ENCODE measurements at regions not wholly inside any gene's neighbourhood (a gene's known extent, or its start where the extent isn't known, plus 50 kb on each side); places are given as distances from the start of the nearest gene placed in this dataset.

- no peak for ATAC-seq
- Histone ChIP-seq H3K27me3 (peaks cover 0 to 7% of the 10 kb centered on the region in 2 donors), H3K36me3 (no peaks in the 10 kb centered on the region), H3K4me1 (no peaks in the 10 kb centered on the region), H3K27ac (no peak overlapping the region), H3K9me3 (no peaks in the 10 kb centered on the region), H3K4me3 (no peak overlapping the region)
- no peak for DNase-seq
- intact Hi-C loops (cut with DNase I) = loop anchor here in 1 of 2 donors (10.0 kb wide), 1 partner anchor 1289 kb away; no protein-coding TSS in a partner anchor
- no peak for TF ChIP-seq CTCF (IDR thresholded peaks at IDR 0.05)
Measured at GRCh38 chr6:44635486-44635885, 248.0 kb downstream of the CDC5L start.

- Histone ChIP-seq H3K36me3 (no peaks in the 10 kb centered on the region), H3K4me1 (no peaks in the 10 kb centered on the region), H3K4me3 (no peak overlapping the region), H3K9me3 (no peaks in the 10 kb centered on the region), H3K27me3 (no peaks in the 10 kb centered on the region), H3K27ac (no peak overlapping the region)
- intact Hi-C loops (cut with DNase I) = loop anchor here in 1 of 2 donors (10.0 kb wide), 1 partner anchor 1288 kb away; no protein-coding TSS in a partner anchor
- ATAC-seq (no peak), DNase-seq (no peak)
- no peak for TF ChIP-seq CTCF (IDR thresholded peaks at IDR 0.05)
Measured at GRCh38 chr6:44636561-44637248, 249.2 kb downstream of the CDC5L start.

GRCh38 chr6:44641344-44642031 is 254.0 kb downstream of the CDC5L start:
- Histone ChIP-seq H3K27ac (no peak overlapping the region), H3K4me3 (no peak overlapping the region), H3K27me3 (no peaks in the 10 kb centered on the region), H3K4me1 (no peaks in the 10 kb centered on the region), H3K36me3 (no peaks in the 10 kb centered on the region), H3K9me3 (no peaks in the 10 kb centered on the region)
- DNase-seq = no peak
- ATAC-seq = no peak
- intact Hi-C loops (cut with DNase I) = loop anchor here in 1 of 2 donors (10.0 kb wide), 1 partner anchor 167 kb away; no protein-coding TSS in a partner anchor
- no peak for TF ChIP-seq CTCF (IDR thresholded peaks at IDR 0.05)

GRCh38 chr6:44642349-44642748 is 254.8 kb downstream of the CDC5L start:
- ATAC-seq = no peak
- intact Hi-C loops (cut with DNase I) = loop anchor here in 1 of 2 donors (10.0 kb wide), 1 partner anchor 168 kb away; no protein-coding TSS in a partner anchor
- H3K27me3 ChIP-seq = no peaks in the 10 kb centered on the region
- no peaks in the 10 kb centered on the region for H3K9me3 ChIP-seq
- H3K36me3 ChIP-seq = no peaks in the 10 kb centered on the region
- no peaks in the 10 kb centered on the region for H3K4me1 ChIP-seq
- no peak for TF ChIP-seq CTCF (IDR thresholded peaks at IDR 0.05)
- DNase-seq = no peak
- H3K4me3 ChIP-seq = no peak overlapping the region
- no peak overlapping the region for H3K27ac ChIP-seq

- H3K27ac ChIP-seq = no peak overlapping the region
- ATAC-seq (no peak), DNase-seq (no peak)
- intact Hi-C loops (cut with DNase I) = loop anchor here in 1 of 2 donors (10.0 kb wide), 1 partner anchor 168 kb away; no protein-coding TSS in a partner anchor
- no peaks in the 10 kb centered on the region for H3K9me3 ChIP-seq
- no peaks in the 10 kb centered on the region for H3K36me3 ChIP-seq
- H3K27me3 ChIP-seq = no peaks in the 10 kb centered on the region
- no peak for TF ChIP-seq CTCF (IDR thresholded peaks at IDR 0.05)
- H3K4me3 ChIP-seq = no peak overlapping the region
- no peaks in the 10 kb centered on the region for H3K4me1 ChIP-seq
Measured at GRCh38 chr6:44642870-44643522, 255.5 kb downstream of the CDC5L start.
